ENCODE measurements at regions not wholly inside any gene's neighbourhood (a gene's known extent, or its start where the extent isn't known, plus 50 kb on each side); places are given as distances from the start of the nearest gene placed in this dataset.

DNA sequence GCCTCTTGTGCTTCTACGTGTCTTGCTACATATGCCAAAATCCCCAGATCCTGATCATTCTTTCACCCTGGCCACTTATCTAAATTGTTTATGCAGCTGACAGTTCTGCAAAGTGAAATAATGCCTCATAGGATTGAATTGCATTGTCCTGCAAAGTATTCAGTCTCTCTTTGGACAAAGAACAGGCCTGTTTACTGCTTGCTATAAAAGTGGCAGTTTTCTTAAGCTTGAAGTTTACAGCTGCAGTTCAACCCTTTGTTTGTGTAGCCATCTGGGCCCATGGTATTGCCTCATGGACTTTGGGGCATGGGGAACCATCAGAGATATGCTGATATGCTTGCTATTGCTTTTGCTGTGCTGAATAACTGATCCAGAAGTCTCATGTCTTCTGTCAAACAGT is 523.2 kb downstream of the OTOL1 start:
- no peak for DNase-seq

DNA sequence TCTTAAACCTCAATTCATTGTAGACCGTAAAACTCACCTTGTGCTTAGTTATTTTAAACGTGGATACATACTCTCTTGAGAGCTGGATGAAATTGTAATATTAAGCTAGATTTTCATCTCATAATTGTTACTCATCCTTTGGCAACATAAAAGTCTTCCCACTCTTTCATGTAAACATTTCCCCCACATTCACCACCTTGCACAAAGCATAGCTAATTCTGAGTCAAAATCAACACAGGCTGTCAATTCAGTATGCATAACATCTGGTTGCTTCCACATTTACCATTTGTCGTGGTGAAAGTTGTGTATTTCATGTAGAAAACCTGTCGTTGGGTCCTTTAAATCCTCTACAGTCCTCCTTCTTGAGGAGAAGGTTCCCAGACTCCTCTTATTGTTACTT is 524.6 kb downstream of the OTOL1 start:
- DNase-seq = no peak

DNA sequence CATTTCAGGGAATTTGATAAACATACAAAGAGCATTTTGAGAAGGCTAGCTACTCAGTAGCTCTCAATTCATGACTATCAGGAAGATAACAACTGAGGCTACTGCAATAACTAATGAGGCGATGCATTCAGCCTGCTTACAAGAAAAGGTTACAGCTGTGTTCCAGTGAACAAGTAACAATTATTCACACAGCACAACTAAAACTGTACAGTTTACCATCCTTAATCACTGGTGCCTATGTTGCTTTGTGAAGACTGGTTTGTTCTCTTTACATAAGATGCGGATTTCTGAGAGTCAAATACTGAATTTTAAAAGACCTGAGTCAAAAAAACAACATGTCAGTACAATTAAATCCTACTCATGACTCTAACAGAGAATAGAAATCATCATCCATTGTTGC is 526.3 kb downstream of the OTOL1 start:
- no peak for DNase-seq

GRCh38 chr3:162029736-162030135 is 533.1 kb downstream of the OTOL1 start:
- DNase-seq = no peak

DNA sequence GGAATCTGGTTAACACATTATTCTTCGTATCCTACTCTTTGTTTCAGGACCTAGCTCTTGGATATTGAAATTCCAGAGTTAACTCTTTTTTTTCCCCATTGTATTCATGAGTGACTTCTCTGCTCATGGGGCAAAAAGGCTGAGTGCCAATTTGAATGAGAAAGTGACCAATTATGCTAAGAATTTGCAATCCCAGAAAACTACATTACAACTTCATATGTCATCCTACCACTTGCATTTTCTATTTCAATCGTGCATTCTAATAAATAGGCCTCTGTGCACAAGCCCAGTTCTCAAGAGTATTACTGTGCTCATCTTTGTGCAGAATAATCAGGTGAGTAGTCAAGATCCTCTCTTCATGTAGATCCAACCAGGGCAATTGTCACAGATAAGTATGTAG is 537.8 kb downstream of the OTOL1 start:
- DNase-seq = no peak

DNA sequence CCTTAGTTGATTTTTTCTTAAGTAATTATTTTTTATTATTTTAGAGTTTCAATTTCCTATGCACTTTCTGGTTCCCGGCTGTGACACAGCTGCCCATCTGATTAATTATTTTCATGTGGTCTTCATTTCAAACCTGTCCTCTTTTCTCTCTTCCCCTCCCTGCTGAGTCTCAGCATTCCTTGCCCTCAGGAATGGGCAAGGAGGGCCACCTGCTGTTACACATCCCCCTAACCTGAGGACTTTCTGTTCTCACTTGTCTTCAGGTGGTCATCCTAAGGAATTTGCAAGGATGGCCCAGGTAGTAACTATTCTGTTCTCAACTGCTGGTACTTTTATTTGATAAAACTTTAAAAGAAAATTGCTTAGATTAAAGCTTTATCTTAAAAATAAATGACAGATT is 545.0 kb downstream of the OTOL1 start:
- no peak for DNase-seq

- DNase-seq = no peak
These were observed 556.0 kb downstream of the OTOL1 start for GRCh38 chr3:162052636-162053035.

- DNase-seq = no peak
These were observed 576.1 kb downstream of the OTOL1 start for GRCh38 chr3:162072656-162073164.

- no peak for DNase-seq
These were observed 576.9 kb downstream of the OTOL1 start for GRCh38 chr3:162073422-162073975.

DNA sequence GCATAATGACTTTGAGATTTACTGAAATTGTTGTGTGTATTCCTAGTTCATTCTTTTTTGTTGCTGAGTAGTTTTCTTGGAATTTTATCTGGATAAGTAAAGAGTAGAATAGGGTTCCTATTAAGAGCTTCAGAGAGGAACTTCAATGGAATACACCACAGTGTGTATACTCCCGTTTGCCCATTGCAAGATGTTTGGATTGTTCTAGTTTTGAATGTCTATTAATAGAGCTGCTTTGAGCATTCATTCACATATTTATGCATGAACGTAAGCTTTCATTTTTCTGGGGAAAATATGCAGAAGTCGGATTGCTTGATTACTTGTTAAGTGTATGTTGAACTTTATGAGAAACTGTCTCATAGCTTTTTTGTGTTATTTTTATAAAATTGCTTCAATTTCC is 580.5 kb downstream of the OTOL1 start:
- no peak for DNase-seq

GRCh38 chr3:162082516-162082915 is 585.9 kb downstream of the OTOL1 start:
- DNase-seq = no peak

- DNase-seq = no peak
These were observed 590.8 kb downstream of the OTOL1 start for GRCh38 chr3:162087361-162087760.

DNA sequence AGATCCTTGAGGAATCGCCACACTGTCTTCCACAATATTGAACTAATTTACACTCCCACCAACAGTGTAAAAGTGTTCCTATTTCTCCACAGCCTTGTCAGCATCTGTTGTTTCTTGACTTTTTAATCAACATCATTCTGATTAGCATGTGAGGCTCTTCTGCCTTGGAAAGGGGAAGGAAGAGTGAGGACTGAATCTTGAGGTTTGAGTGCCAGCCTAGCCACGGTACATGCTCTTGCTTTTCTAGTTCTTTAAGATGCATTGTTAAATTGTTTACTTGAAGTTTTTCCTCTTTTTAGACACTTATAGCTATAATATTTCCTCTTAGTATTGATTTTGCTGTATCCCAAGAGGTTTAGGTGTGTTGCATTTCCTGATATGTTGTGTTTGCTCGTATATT is 596.1 kb downstream of the OTOL1 start:
- no peak for DNase-seq

- DNase-seq = no peak
These were observed 597.7 kb downstream of the OTOL1 start for GRCh38 chr3:162094301-162094700.

DNA sequence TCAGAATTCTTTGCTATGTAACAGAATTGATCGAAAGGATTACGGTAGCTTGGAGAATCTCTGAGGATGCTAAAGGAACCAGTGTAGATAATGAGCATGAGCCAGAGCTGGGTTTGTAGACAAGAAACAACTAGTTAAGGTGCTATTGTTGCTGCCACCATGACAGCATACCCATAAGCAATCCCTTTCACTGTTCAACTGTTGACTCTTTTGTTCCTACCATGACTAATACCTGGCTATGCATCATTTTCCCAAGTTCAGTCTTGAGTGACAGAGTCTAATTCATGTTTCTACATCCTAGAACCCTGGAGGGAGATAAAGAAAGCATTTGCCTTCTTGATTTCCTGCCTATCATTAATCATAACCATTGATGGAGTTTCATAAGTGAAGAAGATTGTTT is 600.3 kb downstream of the OTOL1 start:
- DNase-seq = no peak

DNA sequence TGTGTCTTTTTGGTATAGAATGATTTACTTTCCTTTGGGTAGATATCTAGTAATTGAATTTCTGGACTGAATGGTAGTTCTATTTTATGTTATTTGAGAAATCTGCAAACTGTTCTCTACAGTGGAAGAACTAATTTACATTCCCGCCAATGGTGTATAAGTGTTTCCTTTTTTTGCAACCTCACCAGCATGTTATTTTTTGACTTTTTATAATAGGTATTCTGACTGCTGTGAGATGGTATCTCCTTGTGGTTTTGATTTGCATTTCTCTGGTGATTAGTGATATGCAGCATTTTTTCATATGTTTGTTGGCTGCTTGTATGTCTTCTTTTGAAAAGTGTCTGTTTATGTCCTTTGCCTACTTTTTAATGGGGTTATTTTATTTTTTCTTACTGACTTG is 607.2 kb downstream of the OTOL1 start:
- DNase-seq = no peak

GRCh38 chr3:162111861-162112260 is 615.3 kb downstream of the OTOL1 start:
- no peak for DNase-seq

DNA sequence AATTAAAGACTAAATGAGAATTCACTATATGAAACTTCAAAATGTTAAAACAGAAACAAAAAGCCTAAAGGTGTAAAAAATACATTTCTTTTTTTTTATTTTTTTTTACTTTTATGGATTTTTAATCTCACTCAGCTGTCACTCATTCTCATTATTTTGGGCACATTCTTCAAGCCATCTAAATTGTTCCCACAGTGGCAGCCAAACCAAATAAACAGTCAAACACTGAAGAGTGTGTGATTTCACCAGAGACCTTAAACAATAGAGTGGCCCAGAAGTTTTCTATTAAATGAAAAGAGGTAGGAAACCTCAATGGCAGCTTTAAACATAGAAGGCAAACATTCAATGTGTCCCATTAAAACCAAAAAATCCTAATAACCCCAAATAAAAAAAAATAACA is 616.1 kb downstream of the OTOL1 start:
- DNase-seq = no peak

DNA sequence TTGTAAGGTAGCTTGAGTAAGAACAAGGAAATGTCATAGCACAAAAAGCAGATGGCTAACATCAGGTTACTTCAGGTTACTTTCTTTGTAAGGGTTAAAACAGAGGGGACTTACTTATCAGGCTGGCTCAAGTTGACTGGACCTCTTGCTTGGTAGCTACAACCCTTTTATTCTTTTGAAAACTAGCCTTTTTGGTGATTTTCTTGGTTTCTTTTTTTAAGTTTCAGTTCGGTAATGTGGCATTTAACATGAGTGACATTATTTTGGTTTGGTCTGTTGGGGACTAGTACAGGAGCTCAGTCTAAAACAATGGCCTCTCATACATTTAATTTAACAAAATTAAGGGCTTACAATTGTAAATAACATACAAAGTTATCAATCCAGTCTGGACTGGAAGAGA is 621.4 kb downstream of the OTOL1 start:
- DNase-seq = no peak

- no peak for DNase-seq
These were observed 623.0 kb downstream of the OTOL1 start for GRCh38 chr3:162119651-162120050.

DNA sequence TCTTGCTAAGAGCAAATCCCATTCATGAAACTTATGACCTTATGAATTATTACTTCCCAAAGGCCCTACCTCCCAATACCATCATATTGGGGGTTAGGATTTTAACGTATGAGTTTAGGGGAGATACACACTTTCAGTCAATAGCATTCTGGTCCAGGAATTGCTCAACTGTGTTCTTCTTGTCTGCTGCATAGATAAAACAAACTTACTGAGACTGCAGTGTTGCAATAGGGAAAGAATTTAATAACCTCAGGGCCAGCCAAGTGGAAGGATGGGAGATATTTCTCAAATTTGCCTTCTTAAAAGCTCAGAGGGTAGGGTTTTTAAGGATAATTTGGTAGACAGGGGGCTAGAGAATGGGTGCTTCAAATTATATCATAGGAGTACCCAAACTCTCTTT is 625.8 kb downstream of the OTOL1 start:
- DNase-seq = no peak

DNA sequence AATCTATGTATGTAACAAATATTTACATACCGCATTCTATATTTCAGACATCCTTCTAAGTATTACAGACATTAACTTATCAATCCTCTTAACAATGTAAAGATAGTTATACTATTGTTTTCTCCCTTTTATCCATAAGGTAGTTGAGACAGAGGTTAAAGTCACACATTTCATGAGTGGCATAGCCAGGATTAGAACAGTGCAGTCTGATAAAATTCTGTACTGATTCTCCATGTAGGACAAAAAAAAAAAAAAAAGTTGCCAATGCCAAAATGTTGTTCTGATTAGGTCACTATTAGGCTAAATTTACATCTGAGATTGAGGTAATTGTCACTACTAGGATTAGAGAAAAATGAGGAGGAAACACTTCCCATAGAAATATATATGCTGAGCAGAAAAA is 629.2 kb downstream of the OTOL1 start:
- DNase-seq = no peak

- DNase-seq = no peak
These were observed 634.0 kb downstream of the OTOL1 start for GRCh38 chr3:162130582-162130981.

- DNase-seq = no peak
These were observed 636.4 kb downstream of the OTOL1 start for GRCh38 chr3:162132981-162133380.

DNA sequence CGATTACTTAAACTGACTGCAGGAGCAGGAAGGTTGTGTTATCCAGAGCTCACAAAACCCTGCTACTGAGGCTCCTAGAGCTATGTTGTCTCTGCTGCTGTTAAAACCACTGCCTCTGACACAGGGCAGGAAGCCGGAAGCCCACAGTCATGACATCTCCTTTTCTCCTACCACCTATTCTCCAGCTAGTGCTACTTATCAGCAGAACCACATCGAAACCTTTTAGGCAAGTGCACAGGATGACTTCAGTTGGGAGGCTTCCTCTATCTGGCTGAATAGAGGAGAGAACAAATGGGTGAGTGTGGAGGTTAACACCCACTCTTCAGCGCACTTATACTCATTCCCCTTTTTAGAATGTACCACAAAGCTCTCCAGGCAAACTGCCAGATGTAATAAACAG is 638.0 kb downstream of the OTOL1 start:
- no peak for DNase-seq

DNA sequence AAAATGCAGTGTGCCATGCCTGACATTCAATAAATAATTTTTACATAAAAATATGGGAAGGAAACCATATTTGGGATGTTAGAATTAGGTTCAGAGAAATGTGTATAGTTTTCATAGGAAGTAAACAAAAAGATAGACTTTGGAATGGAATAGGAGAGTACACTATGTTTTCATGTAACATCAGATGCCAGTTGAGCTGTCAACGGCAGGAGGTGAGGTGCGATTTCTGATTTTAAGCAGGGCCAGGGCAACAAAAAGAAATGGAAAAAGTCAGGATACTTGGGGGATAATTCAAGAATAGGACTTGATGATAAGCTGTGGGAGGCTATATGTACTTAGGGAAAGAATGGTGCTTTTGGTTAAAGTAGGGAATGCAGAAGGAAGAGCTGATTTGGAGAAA is 639.5 kb downstream of the OTOL1 start:
- no peak for DNase-seq
